CD4-positive, alpha-beta T cell treated with Interleukin-4 for 1 hour (primary cell): ENCODE measurements at regions not wholly inside any gene's neighbourhood (a gene's known extent, or its start where the extent isn't known, plus 50 kb on each side); places are given as distances from the start of the nearest gene placed in this dataset.
"Not testable (repeated sequence)": the region's sequence is repeated elsewhere in the genome, so short reads cannot be mapped to it uniquely, and the experiment has no call there.

Source experiments
- DNase-seq, 2 donors: peaks; one replicate each; pipeline ENCODE4 v3.0.0-alpha.2; 2020 to 2022

- not testable (repeated sequence) for DNase-seq
These were observed 289.9 kb upstream of the PRSS16 start for GRCh38 chr6:26957399-26958127.

- DNase-seq, result not testable (repeated sequence)
These were observed 286.3 kb upstream of the PRSS16 start for GRCh38 chr6:26961236-26961635.

GRCh38 chr6:27002447-27002846 lies 245.1 kb upstream of the PRSS16 start:
- DNase-seq, result no peak

- DNase-seq, result no peak
These were observed 240.5 kb upstream of the PRSS16 start for GRCh38 chr6:27007020-27007419.

DNA sequence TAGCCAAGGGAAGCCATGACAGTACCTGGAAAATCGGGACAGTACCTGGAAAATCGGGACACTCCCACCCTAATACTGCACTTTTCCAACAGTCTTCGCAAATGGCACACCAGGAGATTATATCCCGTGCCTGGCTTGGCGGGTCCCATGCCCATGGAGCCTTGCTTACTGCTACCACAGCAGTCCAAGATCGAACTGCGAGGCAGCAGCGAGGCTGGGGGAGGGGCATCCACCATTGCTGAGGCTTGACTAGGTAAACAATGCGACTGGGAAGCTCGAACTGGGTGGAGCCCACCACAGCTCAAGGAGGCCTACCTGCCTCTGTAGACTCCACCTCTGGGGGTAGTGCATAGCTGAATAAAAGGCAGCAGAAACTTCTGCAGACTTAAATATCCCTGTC lies 238.9 kb upstream of the PRSS16 start:
- not testable (repeated sequence) for DNase-seq

- not testable (repeated sequence) for DNase-seq
These were observed 233.4 kb upstream of the PRSS16 start for GRCh38 chr6:27014053-27014452.

DNA sequence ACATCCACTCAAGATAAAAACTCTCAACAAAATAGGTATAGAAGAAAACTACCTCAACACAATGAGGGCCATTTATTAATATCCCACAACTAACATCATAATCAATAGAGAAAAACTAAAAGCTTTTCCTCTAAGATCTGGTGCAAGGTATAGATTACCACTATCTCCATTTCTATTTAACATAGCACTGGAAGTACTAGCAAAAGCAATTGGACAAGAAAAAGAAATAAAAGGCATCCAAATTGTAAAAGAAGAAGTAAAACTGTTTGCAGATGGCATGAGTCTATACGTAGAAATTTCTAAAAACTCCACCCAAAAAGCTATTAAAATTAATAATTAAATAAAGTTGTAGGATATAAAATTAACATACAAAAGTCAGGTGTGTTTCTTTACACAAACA lies 230.8 kb upstream of the PRSS16 start:
- DNase-seq, result no peak

GRCh38 chr6:27018401-27018800 lies 229.1 kb upstream of the PRSS16 start:
- DNase-seq, result not testable (repeated sequence)

DNA sequence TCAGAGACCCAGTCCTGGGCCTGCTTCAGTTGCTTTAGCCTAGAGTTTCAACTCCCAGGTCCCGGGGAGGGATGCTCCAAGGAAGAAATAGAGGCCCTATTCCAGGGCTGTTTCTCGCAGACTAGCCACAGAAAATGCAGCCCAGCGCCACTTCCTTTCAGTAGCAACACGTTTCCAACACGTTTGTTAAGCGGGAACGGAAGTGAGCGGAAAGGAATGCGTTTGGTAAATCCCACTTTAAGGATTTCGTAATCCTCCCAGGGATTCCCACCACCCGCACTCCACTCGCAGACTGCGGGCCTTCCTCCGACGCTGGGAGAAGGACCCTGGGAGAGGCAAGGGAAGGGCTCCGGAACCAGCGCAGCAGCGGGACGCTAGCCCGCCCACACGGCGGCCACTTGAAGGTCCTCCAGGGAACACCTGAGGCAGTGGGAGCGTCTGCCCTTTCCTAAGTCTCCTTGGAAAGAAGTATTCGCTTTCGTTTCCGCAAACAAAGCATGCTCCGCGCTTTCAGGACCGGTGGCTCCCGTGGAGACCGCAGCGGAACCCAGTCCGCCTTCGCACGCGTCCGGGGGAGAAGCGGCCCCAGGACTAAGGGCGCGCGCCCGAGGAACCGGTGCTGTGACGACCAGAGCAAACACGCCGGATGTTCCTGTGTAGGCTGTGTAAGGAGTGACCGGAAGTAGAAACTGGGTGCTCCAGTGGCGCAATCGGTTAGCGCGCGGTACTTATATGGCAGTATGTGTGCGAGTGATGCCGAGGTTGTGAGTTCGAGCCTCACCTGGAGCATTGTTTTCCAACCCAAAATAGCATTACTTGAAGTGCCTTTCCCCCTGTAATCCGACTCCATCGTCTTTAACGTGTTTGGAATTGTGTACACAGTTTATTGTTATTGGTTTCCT lies 227.6 kb upstream of the PRSS16 start:
- DNase-seq, result peak; percentile 51 to 56

- DNase-seq, result no peak
These were observed 227.0 kb upstream of the PRSS16 start for GRCh38 chr6:27020553-27020880.

DNA sequence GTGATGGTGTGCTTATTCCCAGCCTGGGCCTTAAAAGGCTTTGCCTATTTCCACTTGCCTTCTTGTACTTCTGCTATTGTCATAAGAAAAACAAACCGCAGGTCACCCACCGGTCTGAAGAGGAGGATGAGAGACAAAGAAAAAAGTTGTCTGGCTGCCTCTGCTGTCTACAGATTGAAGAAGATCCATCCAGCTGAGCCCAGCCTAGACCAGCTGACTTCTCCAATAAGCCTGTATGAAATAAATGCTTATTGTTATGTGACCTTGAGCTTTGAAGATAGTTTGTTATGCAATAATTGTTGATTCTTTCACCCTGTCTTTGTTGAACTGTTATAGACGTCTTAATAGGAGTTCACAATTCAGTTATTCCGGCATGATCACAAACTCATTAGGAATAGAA lies 223.8 kb upstream of the PRSS16 start:
- no peak for DNase-seq

GRCh38 chr6:27025351-27025750 lies 222.2 kb upstream of the PRSS16 start:
- no peak for DNase-seq

- DNase-seq, result no peak
These were observed 221.1 kb upstream of the PRSS16 start for GRCh38 chr6:27026361-27026760.

DNA sequence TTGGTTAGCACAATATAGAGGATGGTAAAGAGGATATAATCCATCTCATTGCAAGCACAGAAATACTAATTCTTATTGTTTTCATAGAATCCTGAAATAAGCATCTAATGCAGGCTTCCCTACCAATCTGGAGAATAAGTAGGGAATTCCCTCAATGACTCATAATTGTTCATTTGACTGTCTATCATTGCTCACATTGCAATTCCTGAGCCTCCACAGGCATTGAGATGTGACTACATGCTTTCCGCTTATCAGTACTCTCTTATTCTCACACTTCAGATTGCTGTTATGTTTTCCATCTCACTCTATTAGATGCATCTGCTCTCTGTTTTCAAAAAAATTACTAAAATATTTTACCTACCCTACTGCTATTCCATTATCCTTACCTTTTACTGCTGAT lies 216.2 kb upstream of the PRSS16 start:
- DNase-seq, result no peak

GRCh38 chr6:27038498-27038897 lies 209.0 kb upstream of the PRSS16 start:
- no peak for DNase-seq

- no peak for DNase-seq
These were observed 207.1 kb upstream of the PRSS16 start for GRCh38 chr6:27040244-27041042.

GRCh38 chr6:27043244-27043643 lies 204.3 kb upstream of the PRSS16 start:
- no peak for DNase-seq

DNA sequence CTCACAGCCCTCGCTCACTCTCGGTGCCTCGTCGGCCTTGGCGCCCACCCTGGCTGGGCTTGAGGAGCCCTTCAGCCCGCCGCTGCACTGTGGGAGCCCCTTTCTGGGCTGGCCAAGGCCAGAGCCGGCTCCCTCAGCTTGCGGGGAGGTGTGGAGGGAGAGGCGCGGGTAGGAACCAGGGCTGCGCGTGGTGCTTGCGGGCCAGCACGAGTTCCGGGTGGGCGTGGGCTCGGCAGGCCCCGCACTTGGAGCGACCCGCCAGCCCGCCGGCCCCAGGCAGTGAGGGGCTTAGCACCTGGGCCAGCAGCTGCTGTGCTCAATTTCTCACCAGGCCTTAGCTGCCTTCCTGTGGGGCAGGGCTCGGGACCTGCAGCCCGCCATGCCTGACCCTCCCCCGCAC lies 202.4 kb upstream of the PRSS16 start:
- DNase-seq, result not testable (repeated sequence)

DNA sequence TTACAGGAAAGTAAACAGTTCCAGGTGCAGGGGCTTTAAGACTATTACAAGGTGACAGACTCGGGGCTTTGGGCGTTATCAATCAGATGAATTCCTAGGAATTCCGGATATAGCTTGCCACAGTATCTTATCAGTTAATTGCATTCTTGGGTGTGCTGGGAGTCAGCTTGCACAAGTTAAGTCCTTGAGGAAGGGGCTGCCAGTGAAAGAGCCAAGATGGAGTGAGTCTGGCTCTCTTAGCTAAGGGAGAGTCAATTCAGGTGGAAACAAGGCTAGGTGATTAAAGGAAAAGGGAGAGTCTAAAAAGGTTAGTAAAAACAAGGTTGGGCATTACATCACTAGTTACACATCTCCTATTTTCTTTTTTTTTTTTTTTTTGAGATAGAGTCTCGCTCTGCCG lies 199.8 kb upstream of the PRSS16 start:
- DNase-seq, result not testable (repeated sequence)

DNA sequence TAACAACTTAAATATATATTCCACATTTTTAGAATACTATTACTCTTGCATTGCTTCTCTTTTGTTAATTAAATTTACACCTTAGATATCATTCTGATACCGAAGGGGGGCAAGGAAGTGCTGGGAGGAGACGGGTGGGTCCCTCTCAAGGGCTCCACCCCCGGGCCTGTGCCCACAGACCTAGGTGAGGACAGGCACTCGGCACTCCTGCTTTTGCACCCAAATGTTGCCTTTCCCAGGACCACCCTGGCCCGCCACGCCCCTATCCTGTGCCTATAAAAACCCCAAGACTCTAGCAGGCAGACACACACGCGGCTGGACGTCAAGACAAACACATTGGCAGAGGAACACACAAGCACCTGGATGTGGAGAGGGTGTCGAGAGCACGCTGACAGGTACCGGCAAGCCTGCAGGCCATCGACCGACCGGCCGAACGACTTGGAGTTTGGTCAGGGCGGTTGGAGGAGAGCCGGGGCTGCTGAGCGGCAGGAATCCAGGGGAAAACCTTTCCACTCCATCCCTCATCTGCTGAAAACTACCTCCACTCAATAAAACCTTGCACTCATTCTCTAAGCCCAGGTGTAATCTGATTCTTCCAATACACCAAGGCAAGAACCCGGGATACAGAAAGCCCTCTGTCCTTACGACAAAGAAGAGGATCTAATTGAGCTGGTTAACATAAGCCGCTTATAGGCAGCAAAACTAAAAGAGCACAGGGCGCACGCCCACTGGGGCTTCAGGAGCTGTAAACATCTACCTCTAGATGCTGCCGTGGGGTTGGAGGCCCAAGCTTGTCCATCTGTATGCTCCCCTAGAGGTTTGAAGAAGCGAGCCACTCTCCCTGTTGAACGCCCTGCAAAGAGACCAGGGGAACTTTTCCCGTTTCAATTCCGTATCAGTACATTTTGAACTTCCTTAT lies 197.4 kb upstream of the PRSS16 start:
- DNase-seq, result no peak

DNA sequence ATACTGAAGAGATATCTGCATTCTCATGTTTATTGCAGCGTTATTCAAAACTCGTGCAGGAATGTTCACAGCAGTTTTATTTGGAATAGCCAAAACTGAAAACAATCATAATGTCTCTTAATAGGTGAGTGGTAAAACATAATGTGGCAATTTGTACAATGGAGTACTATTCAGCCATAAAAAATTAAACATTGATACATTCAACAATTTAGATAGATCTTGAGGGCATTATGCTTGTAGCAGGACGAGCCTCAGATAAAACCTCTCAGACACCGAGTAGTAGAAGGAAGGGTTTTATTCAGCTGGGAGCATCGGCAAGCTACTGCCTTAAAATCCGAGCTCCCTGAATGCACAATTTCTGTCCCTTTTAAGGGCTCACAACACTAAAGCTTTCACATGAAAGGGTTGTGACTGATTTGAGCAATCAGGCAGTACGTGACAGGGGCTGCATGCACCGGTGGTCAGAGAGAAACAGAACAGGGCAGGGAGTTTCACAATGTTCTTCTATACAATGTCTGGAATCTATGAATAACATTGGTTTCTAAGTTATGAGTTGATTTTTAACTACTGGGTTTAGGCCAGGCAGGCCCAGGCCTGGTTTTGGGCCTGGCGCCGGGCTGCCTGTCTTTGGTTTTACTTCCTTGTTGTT lies 195.3 kb upstream of the PRSS16 start:
- DNase-seq, result not testable (repeated sequence)

DNA sequence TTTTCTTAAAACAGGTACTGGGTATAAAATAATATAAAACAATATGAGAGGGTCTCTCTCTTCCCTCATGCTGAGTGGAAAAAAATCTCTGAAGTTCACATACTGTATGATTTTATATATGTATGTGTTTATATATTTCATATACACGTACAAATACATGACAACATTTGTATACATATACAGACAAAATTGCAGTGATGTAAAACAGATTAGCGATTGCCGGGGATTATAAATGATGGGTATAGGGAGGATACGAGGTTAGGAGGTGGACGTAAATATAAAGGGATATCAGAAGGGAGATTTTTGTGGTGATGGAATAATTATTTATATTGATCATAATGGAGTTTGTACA lies 194.8 kb upstream of the PRSS16 start:
- DNase-seq, result no peak
